Endothelial cell of hepatic sinusoid (primary cell): ENCODE measurements at regions not wholly inside any gene's neighbourhood (a gene's known extent, or its start where the extent isn't known, plus 50 kb on each side); places are given as distances from the start of the nearest gene placed in this dataset.
"Not testable (repeated sequence)": the region's sequence is repeated elsewhere in the genome, so short reads cannot be mapped to it uniquely, and the experiment has no call there.

Experiments used
- in situ Hi-C: cut with HindIII; loops from 2 replicates; pipeline ENCODE4 v1.10.0; 2017; ENCODE audit warnings: low sequenced_read_pairs

DNA sequence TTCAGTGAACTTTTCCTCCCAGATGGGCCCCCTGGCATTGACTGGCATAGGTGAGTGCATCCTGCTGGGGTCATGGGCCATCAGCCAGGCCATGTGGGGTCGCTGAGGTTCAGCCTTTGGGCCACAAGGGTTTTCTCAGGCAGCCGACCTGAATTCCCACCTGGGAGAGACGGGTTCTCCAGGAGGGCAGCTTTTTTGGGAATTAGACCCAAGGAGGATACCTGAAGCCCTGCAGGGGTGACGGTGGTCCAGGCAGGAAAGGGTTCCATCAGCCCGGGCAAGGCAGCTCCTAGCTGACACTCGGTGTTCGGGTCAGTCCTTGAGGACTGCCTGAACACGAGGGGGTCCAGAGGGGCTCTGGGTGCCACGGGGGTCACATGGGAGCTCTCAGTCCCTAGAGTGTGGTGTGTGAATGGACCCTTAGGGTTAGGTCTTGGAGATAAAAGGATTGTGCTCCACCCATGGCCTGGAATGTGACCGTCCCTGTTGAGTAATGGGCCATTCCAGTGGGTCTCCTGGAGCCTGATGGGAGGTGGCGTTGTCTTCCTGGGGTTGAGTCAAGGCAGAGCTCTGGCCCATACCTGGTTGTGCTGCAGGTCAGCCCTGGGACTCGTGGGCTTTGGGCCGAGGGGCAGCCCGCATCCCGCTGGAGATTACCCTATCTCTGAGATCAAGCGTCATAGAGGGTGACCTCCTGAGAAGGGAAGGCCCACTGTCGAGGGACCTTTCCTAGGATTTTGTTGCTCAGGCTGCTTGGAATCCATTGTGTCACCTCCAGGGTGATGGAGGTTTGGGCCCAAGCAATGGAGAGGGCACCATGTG is 192.8 kb downstream of the UBE3A start:
- in situ Hi-C loops, result no loop called here

DNA sequence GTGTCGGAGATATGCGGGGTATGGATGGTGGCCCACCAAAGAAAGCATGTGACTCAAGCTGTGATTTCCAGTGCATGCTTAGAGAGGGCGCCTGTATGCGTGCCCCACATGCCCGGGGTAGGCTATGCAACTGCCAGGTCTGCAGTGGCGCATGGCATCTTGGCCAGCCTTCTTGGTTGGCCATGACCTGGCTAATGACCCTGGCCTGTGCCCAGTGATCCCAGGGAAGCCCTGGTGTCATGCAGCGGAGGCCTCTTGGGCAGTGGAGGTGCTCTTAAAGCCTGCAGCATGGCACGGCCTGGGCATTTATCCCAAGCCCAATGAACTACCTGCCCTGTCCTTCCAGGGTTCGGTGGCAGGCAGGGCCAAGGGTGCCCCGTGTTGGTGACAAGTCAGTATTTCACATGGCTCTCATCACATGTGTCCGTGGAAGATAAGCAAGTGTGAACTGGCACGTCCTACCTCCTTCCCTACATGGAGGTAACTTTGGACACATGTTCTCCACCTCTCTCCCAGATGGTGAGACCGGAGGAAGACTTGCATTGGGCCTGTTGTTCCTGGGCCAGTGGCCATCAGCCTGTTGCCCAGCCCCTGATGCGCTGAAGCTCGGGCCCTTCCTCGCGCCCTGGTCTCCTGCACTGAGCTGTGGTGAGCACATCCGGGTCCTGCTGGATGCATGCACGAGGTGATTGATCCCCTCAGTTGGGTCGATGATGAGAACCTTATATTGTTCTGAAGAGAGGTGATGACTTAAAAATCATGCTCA is 192.0 kb downstream of the UBE3A start:
- in situ Hi-C loops, result no loop called here

DNA sequence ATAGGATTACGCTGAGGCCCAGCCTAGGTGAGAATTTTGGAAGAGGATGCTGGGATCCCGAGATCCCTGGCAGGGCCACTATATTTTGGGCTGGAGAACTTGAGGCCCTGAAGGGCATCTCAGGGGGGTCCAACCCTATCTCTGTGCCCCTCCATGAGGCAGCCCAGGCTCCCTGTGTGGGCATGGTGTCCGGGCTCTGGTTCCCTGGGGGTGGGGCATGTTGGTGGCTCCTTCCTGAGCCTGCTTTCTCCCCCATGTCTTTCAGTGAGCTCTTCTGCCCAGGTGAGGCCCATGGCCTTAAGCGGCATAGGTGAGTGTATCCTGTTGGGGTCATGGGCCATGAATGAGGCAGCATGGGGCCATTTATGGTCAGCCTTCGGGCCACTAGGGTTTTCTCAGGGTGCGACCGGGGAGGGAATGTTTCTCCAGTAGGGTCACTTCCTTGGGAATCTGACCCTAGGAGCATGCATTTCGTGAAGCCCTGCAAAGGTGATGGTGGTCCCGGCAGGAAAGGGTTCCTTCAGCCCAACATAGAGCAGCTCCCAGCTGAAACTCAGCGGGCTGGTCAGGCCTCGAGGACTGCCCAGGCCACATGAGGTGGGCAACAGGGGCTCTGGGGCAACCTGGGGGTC is 191.3 kb downstream of the UBE3A start:
- in situ Hi-C loops, result no loop called here

DNA sequence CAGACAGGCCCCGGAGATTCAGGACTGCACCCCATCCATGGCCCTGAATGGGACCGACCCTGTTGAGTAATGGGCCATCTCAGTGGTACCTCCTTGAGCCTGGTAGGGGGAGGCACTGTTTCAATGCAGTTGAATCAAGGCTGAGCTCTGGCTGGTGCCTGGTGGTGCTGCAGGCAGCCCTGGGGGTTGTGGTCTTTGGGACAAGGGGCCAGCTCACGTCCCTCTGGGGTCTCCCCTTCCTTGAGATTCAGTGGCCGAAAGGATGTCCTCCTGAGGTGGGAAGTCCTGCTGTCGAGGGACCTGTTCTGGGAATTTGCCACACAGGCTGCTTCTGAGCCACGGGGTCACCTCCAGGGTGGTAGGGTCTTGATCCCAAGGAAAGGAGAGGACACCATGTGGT is 190.7 kb downstream of the UBE3A start:
- in situ Hi-C loops, result not testable (repeated sequence)

DNA sequence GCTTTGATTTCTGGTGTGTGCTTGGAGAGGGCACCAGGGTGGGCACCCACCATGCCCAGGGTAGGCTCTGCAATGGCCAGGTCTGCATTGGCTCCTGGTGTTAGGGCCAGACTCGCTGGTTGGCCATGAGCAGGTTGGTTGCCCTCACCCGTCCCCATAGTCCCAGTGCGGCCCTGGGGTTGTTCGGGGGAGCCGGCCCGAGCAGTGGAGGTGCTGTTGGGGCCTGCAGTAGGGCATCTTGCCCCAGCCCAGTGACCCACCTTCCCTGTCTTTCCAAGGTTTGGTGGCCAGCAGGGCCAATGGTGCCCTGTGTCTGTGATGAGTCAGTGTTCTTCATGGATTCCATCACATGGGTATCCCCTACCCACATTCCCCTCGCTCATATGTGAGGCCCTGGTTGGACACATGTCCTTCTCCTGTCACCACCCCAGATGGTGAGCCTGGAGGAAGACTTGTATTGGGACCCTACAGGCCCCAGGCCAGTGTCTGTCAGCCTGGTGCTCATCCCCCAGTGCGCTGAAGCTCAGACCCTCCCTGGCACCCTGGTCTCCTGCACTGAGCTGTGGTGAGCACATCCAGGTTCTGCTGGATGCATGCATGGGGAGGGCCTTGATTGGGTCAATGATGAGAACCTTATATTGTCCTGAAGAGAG is 190.1 kb downstream of the UBE3A start:
- in situ Hi-C loops, result no loop called here

DNA sequence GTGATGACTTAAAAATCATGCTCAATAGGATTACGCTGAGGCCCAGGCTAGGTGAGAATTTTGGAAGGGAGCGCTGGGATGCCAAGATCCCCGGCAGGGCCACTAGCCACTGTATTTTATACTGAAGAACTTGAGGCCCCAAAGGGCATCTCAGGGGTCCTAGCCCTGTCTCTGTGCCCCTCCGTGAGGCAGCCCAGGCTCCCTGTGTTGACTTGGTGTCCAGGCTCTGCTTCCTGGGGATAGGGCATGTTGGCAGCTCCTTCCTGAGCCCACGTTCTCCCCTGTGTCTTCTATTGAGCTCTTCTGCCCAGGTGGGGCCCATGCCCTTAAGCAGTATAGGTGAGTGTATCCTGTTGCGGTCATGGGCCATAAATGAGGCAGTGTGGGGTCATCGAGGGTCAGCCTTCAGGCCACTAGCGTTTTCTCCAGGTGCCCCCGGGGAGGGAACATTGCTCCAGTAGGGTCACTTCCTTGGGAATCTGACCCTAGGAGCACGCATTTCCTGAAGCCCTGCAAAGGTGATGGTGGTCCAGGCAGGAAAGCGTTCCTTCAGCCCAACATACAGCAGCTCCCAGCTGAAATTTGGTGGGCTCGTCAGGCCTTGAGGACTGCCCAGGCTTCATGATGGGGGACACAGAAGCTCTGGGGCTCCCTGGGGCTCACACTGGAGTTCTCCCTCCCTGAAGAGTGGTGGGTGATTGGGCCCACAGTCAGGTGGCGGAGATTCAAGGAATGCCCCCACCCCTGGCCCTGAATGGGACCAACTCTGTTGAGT is 189.4 kb downstream of the UBE3A start:
- in situ Hi-C loops, result no loop called here

DNA sequence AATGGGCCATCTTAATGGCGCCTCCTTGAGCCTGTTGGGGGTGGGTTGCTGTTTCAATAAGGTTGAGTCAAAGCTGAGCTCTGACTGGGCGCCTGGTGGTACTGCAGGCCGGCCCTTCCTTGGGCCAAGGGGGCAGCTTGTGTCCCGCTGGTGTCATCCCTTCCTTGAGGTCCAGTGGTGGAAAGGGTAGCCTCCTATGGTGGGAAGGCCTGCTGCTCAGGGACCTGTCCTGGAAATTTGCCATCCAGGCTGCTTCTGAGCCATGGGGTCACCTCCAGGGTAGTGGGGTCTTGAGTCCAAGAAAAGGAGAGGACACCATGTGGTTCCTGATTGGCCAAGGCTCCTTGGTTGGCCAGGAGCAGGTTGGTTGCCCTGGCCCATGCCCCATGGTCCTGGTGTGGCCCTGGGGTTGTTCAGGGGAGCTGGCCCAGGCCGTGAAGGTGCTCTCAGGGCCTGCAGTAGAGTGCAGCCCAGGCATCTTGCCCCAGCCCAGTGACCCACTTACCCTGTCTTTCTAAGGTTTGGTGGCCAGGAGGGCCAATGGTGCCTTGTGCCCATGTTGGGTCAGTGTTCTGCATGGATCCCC is 188.7 kb downstream of the UBE3A start:
- in situ Hi-C loops, result no loop called here

DNA sequence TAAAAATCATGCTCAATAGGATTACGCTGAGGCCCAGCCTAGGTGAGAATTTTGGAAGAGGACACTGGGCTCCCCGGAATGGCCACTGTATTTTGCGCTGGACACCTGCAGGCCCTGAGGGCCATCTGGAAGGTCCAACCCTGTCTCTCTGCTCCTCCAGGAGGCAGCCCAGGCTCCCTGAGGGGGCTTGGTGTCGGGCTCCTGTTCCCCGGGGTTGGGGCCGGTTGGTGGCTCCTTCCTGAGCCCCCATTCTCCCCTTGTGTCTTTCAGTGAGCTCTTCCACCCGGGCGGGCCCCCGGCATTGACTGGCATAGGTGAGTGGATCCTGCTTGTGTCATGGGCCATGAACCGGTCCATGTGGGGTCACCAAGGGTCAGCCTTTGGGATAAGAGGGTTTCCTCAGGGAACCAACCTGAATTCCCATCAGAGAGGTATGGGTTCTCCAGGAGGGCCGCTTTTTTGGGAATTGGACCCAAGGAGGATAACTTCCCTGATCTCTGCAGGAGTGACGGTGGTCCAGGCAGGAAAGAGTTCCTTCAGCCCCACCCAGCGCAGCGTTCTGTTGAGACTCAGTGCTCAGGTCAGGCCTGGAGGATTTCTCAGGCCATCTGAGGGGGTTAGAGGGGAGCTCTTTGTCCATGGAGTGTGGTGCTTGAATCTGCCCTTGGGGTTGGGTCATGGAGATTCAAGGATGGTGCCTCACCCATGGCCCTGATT is 187.8 kb downstream of the UBE3A start:
- in situ Hi-C loops, result no loop called here

DNA sequence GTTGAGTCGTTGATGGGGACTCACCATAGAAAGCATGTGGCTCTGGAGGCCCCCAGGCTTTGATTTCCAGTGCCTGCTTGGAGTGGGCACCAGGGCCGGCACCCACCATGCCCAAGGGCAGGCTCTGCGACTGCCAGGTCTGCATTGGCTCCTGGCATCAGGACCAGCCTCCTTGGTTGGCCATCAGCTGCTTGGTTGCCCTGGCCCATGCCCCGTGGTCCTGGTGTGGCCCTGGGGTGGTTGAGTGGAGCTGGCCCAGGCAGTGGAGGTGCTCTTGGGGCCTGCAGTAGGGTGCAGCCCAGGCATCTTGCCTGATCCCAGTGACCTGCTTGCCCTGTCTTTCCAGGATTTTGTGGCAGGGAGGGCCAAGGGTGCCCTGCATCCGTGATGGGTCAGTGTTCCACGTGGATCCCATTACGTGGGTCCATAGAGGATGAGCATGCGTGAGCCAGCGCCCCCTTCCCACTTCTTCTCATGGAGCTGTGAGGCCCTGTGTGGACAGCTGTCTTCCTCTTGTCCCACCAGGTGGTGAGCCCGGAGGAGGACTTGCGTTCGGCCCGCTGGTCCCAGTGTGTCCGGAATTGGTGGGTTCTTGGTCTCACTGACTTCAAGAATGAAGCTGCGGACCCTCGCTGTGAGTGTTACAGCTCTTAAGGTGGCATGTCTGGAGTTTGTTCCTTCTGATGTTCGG is 187.0 kb downstream of the UBE3A start:
- in situ Hi-C loops, result no loop called here

DNA sequence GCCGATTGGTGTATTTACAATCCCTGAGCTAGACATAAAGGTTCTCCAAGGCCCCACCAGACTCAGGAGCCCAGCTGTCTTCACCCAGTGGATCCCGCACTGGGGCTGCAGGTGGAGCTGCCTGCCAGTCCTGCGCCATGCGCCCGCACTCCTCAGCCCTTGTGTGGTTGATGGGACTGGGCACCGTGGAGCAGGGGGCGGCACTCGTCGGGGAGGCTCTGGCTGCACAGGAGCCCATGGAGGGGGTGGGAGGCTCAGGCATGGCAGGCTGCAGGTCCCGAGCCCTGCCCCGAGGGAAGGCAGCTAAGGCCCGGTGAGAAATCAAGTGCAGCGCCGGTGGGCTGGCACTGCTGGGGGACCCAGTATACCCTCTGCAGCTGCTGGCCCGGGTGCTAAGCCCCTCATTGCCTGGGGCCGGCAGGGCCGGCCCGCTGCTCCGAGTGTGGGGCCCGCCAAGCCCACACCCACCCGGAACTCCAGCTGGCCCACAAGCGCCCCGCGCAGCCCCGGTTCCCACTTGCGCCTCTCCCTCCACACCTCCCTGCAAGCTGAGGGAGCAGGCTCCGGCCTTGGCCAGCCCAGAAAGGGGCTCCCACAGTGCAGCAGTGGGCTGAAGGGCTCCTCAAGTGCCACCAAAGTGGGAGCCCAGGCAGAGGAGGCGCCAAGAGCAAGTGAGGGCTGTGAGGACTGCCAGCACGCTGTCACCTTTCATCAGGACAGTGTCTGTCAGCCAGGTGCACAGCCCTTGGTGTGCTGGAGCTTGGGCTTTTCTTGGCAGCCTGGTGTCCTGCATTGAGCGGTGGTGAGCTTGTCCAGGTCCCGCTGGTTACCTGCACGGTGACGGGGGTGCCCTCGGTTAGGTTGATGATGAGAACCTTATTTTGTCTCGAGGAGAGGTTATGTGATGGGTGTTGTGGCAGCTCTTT is 185.5 kb downstream of the UBE3A start:
- in situ Hi-C loops, result not testable (repeated sequence)

DNA sequence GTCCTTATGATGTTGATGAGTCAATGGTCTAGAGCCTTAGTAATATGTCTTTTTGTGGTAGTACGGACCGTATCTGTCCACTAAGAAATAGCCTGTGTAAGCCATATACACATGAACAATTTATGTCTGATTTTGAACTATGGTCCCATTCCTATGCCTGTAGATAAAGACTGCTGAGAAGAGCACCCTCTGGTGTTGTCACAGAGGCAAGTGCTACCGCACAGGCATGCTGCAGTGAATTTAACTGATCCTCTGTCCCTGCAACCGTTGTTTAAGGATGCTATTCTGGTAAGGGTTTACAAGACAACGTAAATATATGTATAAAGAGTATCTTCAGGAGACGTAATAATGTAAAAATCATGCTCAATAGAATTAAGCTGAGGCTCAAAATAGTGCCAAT is 170.7 kb downstream of the UBE3A start:
- in situ Hi-C loops, result no loop called here
